A673 (cell line): ENCODE measurements at regions not wholly inside any gene's neighbourhood (a gene's known extent, or its start where the extent isn't known, plus 50 kb on each side); places are given as distances from the start of the nearest gene placed in this dataset.

ENCODE experiments used
- CTCF ChIP-seq: fragments of 300-800, 200-600 bp; sonication (generic); conservative IDR thresholded peaks from 2 replicates; pipeline ENCODE4 v1.5.1; 2017; ENCODE audit warnings: low read depth, mild to moderate bottlenecking, antibody characterized with exemption, low read length, moderate library complexity, mixed read lengths
- EZH2 ChIP-seq: fragments of 200-600 bp; sonication (generic); IDR thresholded peaks from 2 replicates; pipeline ENCODE4 v1.6.1; 2017; ENCODE audit warnings: borderline replicate concordance, low read depth, mild to moderate bottlenecking, mixed read lengths, antibody characterized with exemption, low read length; ENCODE audit not compliant: poor library complexity, severe bottlenecking

GRCh38 chr3:40782111-40782721 lies 257.5 kb downstream of the ZNF621 start:
- 0 out of 2 replicates have a peak, but pooled peaks have one; percentile 12 for TF ChIP-seq CTCF
- no peak for TF ChIP-seq EZH2
